Superior temporal gyrus (tissue), 1 donor: ENCODE measurements at regions not wholly inside any gene's neighbourhood (a gene's known extent, or its start where the extent isn't known, plus 50 kb on each side); places are given as distances from the start of the nearest gene placed in this dataset.

Experiments used
- DNase-seq: peaks from one replicate; pipeline ENCODE4 v3.0.0-alpha.2; 2016; ENCODE audit errors: extremely low spot score

DNA sequence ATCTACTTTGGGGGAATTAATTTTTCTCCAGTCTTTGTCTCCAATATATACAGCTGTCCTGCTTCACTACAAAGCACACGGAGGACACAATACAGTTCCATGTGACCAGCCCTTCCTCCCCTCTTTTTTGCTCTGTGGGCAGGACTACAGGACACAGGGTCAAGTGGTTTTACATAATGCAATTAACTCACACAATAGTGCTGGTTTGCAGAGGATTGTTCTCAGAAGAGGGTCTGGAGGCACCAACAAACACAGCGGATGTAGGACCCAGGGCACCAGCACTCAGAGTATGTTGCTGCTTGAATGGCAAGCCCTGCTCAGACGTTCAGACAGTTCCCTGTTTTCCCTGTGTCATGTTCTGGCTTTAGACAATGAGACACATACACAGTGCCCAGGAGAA, 52.0 kb upstream of the NPTX2 start:
- DNase-seq = no peak

DNA sequence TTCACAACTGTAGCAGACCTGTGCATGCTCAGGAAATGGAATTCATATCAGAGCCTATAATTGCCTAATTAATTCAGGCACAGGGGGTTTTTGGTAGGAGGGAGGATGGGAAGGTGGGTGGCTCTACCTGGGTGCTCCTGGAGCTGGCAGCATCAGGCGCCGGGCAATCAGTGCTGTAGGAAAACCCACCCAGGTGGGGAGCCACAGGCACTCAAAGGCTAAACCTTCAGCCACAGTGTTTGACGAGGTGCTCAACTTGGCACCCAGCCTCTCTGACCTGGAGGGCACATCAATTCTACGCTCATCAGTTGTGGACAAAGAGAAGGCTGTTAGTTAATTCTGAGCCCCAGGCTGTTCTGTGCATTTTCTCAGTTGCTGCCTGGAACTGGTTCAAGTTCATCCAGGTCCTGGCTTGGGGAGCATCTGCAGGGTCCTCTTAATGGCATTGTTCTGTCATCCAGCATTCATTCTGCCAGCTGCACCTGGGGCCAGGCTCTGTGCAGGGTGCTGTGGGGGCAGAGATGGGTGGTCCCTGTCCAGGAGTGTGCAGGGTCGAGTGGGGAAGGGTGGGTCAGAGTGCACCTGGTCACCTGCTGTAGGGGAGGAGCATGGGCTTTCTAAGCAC, 54.1 kb upstream of the NPTX2 start:
- no peak for DNase-seq

DNA sequence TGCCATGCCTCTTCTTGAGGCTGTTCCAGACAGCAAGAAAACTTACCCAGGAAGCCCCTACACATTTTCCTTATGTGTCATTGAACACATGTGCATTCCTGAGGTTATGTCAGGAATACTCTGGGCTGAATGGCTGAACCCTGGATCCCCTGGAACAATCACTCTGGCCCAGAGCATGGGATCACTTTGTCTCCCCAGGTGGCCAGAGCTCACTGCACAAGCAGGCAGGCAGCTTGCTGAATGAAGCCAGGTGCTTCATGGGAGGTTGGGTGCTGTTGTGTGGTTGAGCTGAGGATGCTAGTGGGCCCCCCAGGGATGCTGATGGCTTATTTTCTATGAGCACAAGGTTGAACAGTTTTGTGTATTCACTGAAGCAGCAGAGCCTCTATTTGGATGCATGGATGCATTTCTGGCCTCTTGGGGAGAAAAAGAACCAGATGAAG, 54.7 kb upstream of the NPTX2 start:
- no peak for DNase-seq

DNA sequence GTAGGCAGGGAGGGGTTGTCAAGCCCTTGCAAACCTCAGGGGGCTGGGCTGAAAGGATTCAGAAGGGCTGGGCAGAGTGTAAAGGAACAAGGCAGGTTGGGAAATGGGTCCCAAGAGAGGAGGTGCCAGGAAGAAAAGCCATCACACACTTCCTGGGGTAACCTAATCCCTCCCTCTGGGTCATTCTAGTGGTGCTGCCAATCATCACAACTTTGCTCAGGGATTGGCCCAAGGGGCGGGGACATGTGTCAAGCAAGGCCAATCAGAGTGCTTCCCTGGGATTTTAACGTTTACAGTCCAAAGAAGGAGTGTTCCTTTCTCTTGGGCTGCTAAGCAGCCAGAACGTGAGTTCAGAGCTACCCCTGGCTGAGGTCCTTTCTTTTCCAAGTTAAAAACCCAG, 57.1 kb upstream of the NPTX2 start:
- DNase-seq = no peak

DNA sequence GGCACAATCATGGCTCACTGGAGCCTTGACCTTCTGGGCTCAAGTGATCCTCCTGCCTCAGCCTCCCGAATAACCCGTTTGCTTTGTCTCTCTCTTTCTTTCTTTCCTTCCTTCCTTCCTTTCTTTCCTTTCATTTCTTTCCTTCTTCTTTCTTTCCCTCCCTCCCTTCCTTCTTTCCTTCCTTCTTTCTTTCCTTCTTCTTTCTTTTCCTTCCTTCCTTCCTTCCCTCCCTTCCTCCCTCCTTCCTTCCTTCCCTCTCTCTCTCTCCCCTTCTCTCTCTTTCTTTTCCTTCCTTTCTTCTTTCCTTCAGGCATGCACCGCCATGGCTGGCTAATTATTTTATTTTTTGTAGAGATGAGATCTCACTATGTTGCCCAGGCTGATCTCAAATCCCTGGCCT, 57.9 kb upstream of the NPTX2 start:
- no peak for DNase-seq

DNA sequence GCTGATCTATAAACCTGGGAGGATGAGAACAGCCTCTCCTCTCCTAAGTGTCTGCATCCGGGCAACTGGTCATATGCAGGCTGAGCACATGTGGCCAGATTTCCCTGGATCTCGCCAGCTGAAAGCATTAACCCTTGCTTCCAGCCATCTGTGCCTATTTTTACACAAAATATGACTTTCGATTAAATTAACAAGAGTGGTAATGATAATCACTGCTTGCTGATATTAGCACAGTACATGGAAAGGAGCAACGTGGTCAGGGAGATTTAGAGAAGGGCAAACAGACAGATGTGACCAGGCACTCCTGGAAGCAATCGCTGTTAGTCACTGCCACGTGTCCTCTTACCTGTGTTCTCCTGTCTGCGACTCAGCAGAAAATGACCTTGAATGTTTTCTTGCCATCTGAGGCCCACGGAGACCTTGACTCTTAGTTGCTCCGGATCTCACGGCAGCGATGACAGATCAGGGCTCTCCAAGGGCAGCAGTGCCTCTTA, 59.5 kb upstream of the NPTX2 start:
- DNase-seq = no peak

DNA sequence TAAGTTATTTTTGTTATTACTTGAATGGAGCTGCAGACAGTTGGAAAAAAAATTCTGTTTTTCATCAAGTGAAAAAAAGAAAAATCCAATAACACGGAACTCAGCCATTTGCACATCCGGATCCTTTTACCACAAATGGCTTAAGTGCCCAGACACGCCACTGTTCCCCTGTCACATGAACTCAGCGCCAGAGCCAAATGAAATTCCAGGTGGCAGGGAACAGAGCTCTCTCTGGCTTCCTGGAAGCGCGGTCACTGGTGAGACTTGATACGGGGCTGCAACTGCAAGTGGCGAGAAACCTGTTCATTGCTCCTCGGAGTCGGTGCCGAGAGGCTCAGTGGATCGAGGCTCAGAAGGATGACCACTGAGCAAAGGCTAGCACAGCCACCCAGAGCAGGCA, 60.8 kb upstream of the NPTX2 start:
- no peak for DNase-seq

DNA sequence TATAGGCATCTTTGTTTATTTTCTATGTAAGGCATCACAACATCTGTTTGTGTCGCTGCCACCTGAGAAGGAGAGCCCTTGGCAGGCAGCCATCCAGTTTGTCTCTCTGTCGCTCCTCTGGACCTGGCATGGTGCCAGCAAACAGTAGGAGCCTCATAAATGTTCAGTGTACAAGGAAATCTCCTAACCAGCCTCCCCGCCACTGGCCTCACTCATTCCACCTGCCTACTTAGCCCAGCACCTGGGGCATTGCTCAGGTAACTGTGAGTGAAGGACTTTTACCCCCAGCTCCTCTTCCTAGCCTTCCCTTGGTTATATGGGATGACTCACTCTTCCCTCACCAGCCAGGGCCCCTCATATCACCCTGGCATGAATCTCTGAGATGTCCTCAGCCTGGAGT, 61.7 kb upstream of the NPTX2 start:
- DNase-seq = no peak

DNA sequence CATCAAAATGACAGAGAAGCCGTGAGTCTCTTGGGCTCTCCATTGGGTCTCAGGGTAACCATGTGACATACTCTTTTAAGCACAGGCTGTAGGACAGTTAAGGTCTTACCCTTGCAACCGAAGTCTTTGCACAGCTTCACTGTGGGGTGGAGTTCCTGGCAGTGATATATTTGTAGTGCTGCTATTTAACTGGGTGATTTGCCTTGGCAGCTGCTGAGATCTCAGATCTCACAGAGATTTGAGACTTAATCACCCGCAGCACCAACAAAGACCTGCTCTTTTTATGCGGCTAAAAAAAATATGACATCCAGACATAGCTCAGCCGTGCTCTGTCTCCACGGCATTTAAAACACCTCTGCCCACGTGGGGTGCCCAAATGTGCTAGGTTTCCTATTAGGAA, 63.4 kb upstream of the NPTX2 start:
- no peak for DNase-seq

DNA sequence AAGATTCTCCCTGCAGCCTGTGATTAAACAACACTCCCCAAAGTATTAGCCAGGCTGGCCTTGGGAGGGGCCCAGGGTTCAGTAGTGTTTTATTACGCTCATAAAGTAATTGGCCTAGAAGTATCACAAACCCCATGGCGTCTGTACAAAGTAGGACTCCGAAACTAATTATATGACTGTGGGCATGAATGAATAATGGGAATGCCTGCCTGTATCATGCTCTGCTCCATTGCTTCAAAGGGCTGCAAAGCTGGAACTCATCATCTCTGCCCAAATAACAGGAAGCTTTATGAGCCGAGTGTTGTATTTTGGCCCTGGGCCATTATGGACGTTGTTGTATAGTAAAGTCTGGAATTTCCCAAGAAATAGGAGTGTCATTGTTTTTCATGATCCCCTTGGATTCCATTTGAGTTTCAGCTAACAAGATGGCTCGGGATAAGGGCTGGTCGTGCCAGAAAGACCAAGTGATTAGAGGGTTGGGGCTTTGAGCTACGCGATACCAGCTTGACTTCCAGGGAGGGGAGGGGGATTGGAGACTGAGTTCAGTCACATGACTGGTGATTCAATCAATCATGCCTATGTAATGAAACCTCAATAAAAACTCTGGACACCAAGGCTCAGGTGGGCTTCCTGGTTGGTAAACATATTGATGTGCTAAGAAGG, 65.3 kb upstream of the NPTX2 start:
- no peak for DNase-seq

DNA sequence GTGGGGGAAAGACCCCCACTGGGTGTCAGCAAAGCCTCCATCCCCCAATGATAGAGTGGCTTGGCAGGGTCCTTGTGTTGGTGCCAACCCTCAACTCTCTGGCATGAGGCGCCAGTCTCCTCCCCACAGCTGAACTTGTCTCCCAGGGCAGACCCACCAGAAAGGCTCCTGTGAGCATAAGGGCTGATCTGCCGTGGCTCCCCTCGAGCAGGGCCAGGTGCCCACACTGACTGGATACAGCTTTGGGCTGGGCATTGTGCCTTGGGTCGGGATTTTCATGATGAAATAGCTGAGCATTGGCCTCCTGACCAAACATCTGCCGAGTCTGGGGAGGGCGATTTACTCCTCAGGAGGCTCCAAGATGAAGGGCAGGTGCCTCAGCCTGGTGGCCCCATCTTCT, 68.1 kb upstream of the NPTX2 start:
- DNase-seq = no peak

DNA sequence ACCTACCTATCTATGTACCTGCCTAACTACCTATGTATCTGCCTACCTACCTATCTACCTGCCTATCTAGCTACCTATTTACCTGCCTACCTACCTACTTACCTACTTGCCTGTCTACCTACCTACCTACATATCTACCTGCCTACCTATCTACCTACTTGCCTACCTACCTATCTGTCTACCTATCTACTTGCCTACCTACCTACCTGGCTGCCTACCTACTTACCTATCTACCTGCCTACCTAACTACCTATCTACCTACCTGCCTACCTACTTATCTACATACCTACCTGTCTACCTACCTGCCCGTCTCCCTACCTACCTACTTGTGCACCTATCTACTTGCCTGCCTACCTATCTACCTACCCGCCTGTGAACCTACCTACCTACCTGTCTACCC, 68.7 kb upstream of the NPTX2 start:
- no peak for DNase-seq

DNA sequence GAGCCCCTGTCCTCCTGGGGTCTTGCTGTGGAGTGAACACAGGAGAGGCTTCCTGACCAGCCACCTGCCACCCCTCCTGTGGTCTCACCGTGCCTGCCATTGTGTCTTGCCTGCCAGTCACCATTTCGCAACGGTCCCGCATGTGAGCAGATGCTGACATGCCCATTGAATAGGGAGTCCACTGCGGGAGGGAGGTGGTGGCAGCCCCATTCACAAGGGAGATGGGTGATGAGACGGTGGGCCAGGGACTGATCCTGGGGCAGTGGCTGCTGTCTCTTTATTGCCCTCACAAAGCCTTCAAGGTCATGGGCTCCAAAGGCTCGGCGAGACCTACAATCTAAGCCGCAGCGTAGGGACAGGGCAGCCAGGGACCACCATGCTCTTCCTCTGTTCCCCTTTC, 76.0 kb upstream of the NPTX2 start:
- DNase-seq = no peak

DNA sequence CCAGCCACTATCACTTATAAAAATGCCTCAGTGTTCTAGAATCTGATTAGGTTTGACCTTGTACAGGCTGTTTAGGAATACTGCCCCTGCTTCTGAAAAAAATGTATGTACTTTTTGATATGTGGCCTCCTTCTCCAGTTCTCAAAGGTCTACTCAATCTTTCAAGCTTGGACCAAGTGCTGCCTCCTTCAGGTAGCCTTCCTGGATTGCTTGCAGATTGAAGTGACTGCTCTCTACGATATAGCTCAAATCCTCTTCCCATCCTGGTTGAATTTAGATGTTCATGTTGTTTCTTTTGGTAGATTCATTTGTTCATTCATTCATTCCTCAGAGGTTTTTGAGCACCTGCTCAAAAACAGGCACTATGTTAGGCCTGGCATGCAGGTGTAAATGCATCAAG, 77.2 kb upstream of the NPTX2 start:
- no peak for DNase-seq

DNA sequence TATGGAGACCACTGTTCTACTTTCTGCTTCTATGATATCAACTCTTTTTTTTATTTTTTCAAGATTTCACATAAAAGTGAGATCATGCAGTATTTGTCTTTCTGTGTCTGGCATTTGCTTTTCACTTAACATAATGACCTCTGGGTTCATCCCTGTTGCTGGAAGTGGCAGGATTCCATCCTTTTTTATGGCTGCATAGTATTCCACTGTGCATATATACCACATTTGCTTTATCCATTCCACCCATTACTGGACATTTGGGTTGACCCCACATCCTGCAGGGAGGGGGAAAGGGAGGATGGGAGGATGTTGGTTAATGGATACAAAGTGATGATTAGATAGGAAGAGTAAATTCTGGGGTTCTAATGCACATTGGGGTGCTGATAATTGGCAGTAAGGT, 80.3 kb upstream of the NPTX2 start:
- no peak for DNase-seq

DNA sequence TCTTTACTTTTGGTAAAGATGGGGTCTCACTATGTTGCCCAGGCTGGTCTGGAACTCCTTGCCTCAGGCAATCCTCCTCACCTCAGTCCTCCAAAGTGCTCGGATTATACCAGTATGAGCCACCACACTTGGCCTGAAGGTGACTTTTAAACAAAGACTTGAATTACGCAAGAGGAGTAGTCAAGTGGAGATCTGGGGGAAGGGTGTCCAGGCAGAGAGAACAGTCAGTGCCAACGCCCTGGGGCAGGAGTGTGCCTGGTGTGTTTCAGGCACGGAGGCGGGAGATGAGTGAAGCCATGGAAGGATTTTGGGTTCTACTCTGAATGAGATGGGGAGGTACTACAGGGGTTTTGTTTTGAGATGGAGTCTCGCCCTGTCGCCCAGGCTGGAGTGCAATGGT, 82.6 kb upstream of the NPTX2 start:
- DNase-seq = no peak

DNA sequence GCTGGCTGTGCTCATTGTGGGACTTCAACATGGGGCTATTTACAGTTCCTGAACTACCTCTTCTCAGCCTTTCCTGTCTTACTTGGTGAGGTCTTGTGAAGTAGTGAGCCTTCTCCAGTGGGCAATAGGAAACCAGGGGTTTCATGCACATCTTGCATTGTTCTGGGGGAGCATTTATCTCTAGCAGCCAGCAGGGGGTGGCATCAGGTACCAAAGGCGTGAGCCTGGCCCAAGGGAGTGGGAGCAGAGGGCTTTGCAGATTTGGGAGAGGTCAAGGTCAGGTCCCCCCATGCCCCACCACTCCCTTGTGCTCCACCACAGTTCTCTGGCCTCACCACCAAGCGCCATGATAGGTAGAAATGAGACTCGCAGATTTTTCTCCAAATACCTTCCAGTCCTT, 85.4 kb upstream of the NPTX2 start:
- no peak for DNase-seq

DNA sequence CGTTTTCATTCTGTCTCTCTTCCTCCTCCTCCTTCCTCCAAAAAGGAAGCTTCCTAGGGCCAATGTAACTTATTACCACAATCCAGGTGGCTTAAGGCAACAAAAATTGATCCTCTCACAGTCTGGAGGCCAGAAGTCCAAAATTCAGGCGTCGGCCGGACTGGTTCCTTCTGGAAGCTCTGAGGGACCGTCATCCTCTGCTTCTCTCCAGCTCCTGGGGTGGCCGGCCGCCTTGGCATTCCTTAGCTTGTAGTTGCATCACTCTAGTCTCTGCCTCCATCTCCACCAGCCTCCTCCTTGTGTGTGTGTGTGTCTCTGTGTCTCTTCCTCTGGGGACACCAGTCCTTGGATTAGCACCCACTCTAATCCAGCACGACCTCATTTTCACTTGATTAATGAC, 89.0 kb upstream of the NPTX2 start:
- no peak for DNase-seq

DNA sequence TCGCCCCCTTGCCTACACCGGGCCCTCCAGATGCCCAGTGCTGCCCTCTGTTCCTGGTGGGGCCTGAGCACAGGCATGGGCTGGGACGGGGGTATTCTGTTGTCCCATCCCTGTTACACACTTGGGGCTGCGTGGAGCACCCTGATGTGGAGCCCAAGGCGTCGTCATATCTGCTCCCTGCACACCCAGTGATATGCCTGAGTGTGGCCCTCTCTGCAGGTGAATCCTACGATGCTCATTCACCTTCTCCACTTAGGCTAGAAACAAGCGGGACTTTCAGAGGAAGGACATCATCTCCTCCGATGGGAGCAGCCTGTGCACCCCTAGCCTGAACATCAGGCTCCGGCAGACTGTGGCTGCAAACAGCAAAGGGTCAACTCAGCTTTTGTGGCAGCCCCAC, 91.0 kb upstream of the NPTX2 start:
- DNase-seq = no peak

DNA sequence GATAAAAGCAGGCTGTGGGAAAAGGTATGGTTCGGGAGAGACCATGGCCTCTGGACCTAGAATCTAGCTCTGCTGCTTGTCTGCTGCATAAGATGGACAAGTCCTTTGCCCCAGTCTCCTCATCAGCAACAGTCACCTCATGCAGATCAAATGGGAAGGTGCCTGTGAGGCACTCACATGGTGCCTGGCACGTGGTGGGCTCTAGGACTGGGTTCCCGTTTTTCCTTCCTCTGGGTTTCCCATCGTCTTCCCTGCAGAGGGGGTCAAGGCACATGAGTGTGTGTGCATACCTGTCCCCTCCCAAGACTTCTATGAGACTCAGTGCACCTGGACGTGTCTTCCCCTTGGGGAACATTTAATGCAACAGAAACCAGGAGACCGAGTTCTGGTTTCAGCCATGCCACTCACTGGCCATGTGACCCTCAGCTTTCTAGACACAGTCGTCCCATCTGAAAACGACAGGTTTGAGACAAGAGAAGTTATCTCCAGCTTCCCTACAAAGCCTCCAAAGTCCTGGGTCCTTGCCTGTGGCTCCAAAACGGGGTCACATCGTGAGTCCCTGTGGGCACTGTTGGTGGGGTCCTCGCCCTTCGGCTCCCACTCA, 95.9 kb upstream of the NPTX2 start:
- DNase-seq = no peak

DNA sequence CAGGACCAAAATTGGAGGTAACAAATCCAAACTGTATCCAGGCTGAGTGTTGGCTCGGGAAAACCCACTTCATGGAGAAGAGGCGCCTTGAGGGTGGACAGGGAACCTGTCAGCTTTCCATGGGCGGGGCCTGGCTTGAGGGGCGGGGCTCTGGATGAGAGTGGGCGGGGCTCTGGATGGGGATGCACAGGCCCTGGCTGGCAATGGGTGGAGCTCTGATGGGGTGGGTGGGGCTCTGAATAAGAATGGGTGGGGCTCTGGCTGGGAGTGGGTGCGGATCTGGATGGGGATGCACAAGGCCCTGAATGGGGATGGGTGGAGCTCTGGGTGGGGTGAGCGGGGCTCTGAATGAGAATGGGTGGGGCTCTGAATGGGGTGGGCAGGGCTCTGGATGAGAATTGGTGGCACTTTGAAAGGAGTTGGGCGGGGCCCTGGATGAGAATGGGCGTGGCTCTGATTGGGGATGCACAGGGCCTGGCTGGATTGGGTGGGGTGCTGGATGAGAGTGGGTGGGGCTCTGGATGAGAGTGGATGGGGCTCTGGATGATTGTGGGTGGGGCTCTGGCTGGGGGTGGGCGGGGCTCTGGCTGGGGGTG, 96.6 kb upstream of the NPTX2 start:
- DNase-seq = no peak

DNA sequence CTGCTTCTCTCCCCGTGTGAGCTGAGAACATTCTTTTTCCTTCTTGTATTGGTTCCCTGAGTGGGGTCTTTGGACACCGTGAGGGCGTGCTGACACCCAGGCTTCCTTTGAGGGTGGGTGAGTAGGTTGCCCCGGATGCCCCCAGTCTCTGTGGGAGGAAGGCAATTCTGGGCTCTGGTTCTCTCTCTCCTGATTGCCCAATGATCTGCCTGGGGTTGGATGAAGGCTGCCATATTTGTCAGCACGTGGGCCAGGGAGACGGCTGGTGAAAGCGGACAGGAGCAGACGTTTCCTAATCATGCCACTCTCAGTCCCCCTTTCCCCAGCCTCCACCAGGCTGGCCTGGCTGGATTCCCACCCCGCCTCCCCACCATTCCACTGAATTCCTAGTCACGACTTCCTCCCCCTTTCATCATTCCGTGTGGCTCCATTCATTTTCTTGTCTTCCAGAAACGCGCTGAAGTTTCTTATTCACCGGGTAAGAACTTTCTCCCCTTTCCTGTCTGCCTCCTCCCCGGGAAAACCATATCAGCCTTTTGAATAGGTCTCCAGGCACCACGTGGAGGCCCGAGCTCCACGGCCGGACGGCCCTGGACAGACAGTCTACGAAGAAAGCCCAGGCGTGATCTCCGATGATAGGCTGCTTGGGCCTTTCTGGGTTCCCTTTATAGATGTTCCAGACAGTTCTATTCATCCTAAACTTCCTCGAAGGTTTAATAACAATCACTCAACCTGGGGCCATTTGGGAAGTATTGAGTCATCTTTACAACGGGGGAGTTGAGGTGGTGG, 98.7 kb upstream of the NPTX2 start:
- no peak for DNase-seq
